Coronary artery (tissue), 2 donors: ENCODE measurements at regions not wholly inside any gene's neighbourhood (a gene's known extent, or its start where the extent isn't known, plus 50 kb on each side); places are given as distances from the start of the nearest gene placed in this dataset.
A peak's percentile ranks its signal among the peaks of the same experiment; 100 is the strongest.

Experiments used
- DNase-seq: peaks from one replicate; pipeline ENCODE4 v3.0.0-alpha.2; 2017; ENCODE audit warnings: low spot score
- H3K27ac ChIP-seq, 2 donors: fragments of 200-600 bp; sonication (generic); one replicate each; pipeline ENCODE4 v1.5.1; 2016 to 2019
- H3K4me3 ChIP-seq: fragments of 200-600 bp; sonication (generic); 2 replicates; pipeline ENCODE4 v1.5.1; 2016; ENCODE audit warnings: mild to moderate bottlenecking, moderate library complexity
- TF ChIP-seq, protein P1 (sequence below): fragments of 200-600 bp; sonication (generic); IDR thresholded peaks from one replicate; pipeline ENCODE4 v1.5.1; 2019; ENCODE audit warnings: antibody characterized with exemption

DNA sequence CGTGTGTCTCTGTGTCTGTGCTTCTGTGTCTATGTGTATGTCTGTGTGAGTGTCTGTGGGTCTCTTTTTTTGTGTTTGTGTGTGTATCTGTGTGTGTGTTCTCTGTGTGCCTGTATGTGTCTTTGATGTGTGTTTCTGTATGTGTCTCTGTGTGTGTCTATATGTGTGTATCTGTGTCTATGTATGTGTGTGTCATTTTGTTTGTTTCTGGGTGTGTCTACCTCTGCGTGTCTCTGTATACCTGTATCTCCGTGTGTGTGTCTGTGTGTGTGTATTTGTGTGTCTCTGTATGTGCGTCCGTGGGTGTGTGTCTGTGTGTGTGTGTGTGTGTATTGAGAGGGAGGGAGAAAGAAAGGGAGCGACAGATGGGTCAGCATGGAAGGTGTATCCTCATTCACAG, 106.3 kb upstream of the TRABD2B start:
- TF ChIP-seq, protein P1, sequence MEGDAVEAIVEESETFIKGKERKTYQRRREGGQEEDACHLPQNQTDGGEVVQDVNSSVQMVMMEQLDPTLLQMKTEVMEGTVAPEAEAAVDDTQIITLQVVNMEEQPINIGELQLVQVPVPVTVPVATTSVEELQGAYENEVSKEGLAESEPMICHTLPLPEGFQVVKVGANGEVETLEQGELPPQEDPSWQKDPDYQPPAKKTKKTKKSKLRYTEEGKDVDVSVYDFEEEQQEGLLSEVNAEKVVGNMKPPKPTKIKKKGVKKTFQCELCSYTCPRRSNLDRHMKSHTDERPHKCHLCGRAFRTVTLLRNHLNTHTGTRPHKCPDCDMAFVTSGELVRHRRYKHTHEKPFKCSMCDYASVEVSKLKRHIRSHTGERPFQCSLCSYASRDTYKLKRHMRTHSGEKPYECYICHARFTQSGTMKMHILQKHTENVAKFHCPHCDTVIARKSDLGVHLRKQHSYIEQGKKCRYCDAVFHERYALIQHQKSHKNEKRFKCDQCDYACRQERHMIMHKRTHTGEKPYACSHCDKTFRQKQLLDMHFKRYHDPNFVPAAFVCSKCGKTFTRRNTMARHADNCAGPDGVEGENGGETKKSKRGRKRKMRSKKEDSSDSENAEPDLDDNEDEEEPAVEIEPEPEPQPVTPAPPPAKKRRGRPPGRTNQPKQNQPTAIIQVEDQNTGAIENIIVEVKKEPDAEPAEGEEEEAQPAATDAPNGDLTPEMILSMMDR, result no peak
- H3K4me3 ChIP-seq, result no peak overlapping the region
- DNase-seq, result no peak
- no peak overlapping the region for H3K27ac ChIP-seq

GRCh38 chr1:48102766-48103165, 105.6 kb upstream of the TRABD2B start:
- Histone ChIP-seq H3K27ac (no peak overlapping the region), H3K4me3 (no peak overlapping the region)
- TF ChIP-seq, protein P1, result no peak
- DNase-seq, result no peak

- H3K27ac ChIP-seq, result no peak overlapping the region
- no peak overlapping the region for H3K4me3 ChIP-seq
- TF ChIP-seq, protein P1, result no peak
- no peak for DNase-seq
Measured at GRCh38 chr1:48099072-48099773, 102.0 kb upstream of the TRABD2B start.

GRCh38 chr1:48093696-48094528, 96.7 kb upstream of the TRABD2B start:
- Histone ChIP-seq H3K4me3 (no peak overlapping the region), H3K27ac (no peak overlapping the region)
- TF ChIP-seq, protein P1, result peak; percentile 53
- DNase-seq, result no peak

- no peak for DNase-seq
- TF ChIP-seq, protein P1, result no peak
- no peak overlapping the region for H3K4me3 ChIP-seq
- no peak overlapping the region for H3K27ac ChIP-seq
Measured at GRCh38 chr1:48093147-48093546, 96.0 kb upstream of the TRABD2B start.

DNA sequence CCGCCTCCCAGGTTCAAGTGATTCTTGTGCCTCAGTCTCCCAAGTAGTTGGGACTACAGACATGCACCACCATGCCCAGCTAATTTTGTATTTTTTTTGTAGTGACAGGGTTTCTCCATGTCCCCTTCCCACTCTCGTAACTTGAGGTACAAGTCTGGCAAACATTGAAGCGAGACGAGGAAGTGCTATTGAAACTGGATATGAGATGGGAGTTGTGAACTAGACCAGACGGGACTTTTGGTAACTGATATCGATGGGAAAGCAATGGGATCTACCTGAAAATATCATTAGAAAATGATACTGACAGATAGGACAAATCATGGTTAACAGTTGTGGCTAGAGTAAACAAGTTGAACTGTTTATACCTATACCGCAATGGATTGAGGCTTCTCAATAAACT, 95.2 kb upstream of the TRABD2B start:
- Histone ChIP-seq H3K4me3 (no peak overlapping the region), H3K27ac (no peak overlapping the region)
- TF ChIP-seq, protein P1, result no peak
- no peak for DNase-seq
